SIG-M5 treated with dmso at 0.1 percent for 504 hours (cell line): ENCODE measurements at regions not wholly inside any gene's neighbourhood (a gene's known extent, or its start where the extent isn't known, plus 50 kb on each side); places are given as distances from the start of the nearest gene placed in this dataset.
A peak's percentile ranks its signal among the peaks of the same experiment; 100 is the strongest.
"Not testable (repeated sequence)": the region's sequence is repeated elsewhere in the genome, so short reads cannot be mapped to it uniquely, and the experiment has no call there.

Experiments
- DNase-seq: peaks from one replicate; lab custom pipeline; 2025; ENCODE audit not compliant: unreplicated experiment; lab: John Stamatoyannopoulos, UW

DNA sequence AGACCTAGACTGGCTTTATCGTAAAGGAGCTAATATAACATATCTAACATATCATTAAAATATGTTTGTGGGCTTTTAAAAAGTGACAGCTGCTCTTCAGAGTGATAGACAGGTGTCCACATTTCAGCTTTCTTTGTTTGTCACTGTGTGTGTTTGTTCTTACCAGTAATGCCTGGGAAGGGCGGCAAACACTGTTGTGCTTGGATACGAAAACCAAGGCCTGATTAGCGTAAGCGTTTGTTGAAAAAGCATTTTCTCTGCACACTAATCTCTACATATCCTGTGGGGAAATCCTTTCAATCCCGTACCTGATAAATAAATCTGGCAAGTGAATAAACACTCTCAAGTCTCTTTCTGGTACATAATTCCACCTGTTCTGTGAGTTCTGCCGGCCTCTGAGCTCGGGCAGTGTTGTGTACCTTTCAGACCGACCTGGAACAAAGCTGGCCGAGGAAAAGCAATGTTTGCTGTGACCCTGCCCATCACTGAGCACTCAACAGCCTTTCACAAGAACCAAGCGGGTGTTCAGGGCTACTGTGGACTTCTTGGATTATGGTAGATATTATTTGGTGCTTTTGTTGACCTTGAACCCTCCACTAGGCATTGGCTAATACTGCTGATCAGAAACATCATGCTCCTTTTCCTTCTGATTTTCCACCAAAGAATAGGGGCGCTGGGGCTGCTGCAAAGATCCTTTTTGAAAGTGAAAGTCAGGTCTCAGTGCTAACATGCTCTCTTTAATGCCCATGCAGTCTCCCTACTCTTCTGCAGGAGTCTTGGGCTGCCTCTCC is 100.4 kb downstream of the CD83 start:
- no peak for DNase-seq

DNA sequence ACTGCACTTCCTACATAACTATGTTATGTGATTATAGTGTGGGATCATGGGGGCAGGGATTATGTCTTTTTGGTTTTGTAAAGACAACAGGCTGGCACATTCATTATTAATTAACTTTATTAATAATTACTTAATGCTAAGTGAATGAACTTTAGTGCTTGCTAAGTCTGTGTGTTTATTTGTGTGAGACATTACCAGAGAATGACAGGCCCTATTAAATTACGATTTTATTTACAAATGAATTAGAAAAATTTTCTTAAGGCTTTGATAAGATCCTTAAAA is 100.9 kb downstream of the CD83 start:
- no peak for DNase-seq

DNA sequence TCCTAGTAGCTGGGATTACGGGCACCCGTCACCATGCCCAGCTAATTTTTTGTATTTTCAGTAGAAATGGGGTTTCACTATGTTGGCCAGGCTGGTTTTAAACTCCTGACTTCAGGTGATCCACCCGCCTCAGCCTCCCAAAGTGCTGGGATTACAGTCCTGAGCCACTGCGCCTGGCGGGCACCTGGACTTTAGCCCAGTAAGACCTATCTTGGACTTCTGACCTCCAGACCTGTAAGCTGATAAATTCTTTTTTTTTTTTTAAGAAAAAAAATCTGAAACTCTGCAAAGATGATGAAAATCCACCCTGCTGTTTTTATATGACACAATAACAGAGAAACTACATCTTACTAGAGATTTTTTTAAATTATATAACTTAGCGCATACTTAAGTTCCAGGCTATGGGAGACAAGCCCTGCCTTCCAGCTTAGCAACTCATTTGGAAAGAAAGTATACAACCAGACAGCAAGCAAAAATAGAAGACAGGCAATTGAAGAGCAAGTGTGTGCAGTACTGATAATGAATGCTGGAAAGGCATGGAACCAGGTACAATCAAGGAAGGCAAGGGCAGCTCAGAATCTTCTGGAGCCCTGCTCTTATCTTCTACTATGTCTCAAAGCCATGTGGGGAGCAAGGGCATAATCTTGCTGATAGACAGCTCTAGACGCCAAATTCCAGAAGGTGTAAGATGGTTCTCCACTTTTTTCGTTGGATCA is 104.2 kb downstream of the CD83 start:
- DNase-seq, result no peak

DNA sequence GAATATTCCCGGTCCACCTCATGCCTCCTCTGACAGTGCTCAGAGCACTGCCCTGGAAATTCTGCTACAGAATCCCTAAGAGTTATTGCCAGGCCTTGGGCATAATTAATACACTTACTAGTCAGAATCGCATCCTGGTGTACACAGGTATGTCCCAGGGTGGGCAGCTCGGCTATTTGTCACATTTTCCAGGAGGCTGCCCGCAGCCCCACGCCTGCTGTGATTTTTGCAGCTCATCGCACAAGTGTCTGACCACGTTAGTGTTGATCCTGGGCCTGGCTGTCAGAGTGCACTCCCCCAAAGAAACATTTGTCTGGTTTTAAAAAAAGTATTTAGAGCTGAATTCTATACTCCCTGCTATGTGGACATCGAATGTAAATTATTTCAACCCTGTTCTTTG is 105.4 kb downstream of the CD83 start:
- no peak for DNase-seq

DNA sequence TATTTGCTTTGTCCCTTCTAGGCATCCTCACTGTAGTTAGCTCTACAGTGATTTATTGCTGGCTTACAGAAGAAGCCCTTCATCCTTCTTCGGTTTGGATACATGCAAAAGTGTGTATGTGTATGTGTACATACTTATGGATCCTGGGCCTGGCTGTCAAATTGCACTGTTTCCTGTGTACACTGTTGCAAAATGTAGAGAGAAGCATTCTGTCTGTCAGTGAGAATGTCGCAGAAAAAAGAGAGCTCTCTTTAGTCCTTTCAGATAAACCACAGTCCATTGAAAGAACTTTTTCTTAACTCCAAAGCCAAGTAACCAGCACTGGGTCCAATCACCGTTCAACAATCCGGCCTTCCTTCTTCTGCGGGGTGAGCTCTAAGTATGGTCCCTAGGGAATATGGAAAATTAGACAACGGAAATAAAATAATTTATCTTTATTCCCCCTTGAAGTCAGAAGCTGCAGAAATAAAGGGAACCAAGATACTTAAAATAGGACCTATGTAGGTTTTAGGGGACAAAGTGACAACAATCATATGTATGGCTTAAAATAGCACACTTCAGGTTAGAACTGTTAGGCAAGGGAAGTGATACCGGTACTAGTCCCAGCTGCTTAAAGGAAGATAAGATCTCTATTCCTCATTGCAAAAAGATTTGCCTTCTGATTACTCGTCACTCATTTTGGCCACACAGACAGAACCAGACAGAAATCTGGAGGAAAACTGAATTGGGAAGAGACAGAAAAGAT is 107.0 kb downstream of the CD83 start:
- DNase-seq, result peak; percentile 29

DNA sequence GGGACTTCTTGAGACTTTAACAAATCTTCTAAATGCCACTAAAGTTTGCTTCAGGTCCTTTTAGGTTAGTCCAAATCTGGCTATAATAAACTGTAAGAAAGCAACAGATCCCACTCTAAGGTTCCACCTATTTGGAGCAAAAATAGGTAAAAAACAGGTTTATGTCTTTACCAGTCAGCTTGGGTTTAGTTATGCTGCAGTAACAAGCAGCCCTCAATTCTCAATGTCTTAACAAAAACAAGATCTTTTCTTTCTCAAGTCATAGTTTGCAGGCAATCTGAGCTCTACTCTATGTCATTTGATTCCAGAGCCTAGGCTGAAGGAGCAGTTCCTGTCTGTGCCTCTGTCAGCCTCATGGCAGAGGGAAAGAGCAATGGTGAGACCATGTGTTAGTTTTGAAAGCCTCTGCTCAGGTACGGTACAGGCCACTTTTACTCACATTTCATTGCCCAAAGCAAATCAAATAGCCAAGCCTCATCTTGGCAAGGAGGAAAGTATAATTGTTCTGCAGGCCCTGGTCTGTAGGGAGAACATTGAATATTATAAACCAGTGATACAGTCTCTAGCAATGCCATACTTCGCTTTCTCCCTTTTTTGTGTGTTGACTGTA is 108.6 kb downstream of the CD83 start:
- no peak for DNase-seq

DNA sequence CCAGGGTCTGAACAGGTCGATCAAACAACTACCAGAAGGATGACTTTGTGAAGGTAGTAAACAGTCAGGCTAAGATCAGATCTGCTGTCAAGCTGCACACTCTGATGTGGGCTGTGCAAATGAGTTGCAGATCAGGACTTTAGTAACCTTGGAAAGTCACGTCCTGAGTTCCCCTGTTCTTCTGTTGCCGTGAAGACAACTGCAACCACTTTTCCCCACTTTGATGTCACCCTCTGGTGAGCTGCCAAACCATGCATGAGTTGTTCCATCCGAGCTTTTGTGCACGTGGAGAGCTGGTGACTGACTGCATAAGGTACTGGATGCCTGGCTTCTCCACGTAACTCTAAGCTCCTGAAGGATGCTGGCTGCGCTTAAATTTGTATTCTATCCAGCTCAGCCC is 111.0 kb downstream of the CD83 start:
- DNase-seq, result no peak

DNA sequence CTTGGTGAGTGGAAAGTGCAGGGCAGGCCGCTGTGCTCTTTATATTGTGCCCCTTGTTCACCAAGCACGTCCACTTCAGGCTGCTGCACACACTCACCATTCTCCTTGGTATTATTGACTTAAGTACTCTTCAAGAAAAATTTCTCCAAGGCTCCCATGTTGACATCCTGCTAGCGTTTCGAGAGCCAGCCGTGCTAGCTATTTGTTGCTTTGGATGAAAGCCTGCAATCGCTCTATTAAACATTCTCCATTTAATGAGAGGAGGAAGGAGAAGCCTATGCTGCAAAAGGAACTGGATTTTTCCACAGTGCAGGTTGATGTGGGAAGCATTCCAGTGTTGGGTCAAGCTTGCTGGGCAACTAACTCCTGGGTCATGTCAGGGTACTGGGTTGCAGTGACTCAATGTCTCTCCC is 113.5 kb downstream of the CD83 start:
- no peak for DNase-seq

DNA sequence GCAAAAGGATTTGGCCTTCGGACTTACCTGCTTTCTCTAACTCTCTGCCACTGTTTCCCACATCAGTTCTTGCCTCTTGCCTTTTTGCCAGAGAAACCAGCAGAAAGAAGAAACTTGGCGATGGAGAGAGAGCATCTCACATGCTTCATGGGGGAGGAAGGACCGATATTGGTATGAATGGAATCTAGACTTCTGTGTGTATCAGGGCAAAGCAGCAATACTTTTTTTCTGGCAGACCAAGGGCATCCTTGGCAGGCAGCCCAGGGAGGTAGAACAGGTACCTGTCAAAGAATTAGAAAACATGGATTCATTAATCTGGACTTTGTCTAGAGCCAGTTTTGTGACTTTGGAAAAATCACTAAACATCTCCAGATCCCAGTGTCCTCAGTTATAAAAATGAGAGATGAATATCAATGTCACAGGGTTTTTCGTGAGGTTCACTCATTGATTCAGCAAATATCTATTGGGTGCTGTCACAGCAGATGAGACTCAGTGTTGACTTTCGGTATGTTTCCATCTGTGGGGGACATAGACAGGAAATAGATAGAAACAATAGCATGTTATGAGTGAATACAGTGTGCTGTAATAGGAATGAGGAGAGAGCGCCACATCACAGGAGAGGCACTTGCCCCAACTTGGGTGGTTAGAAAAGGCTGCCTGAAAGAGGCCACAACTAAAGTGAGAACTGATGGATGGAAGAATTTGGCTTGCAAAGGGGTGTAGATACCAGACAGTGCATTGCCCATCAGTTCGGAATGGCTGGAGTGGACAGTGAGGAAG is 114.1 kb downstream of the CD83 start:
- DNase-seq, result no peak

DNA sequence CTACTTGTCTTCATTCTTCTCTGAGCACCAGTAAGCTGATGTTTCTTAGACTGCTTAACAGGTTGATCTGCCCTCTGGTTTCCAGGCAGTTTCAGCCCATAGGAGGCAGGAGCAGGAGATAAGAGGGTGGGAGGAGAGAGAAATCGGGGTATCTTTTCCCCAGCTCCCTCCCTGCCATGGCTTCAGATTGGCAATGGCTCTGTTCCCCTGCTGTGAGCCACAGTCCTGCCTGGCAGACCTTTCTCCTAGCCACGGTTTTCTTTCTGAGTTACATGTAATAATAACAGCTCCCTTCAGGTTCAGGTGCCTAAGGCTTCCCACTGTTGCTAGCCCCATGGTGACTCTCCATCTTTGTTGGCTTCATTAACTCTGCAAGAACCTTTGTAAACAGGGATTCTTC is 115.3 kb downstream of the CD83 start:
- DNase-seq, result no peak

DNA sequence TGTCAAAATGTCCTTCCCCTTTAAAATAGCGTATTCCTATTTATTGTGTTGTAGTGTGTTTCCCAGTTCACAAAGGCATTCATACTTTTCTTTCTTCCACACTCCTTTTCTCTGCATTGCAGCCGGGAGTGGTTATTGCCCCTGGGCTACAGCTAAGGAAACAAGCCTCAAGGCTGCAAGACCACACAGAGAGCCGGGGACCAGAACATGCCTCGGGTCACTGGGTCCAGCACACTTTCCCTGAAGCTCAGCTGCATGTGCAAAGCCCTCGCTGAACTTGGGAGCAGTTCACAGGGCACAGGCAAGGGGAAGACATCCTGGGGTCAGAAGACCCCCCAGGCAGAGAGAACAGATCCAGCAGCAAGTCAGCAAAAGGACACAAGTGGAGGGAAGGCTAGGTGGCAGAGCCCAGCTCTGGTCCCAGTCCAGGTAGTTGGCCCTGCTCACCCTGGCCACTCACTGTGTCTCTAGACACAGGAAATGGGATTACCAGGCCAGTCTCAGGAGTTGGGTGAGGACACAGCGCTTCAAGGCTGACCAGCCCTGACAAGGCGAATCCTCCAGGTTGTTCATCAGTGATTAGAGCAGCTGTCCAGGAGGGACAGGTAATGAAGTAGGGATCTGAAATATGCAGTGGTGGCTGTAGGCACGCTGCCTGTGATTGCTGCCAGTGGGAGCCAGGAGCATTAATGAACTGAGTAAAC is 118.2 kb downstream of the CD83 start:
- DNase-seq, result no peak

DNA sequence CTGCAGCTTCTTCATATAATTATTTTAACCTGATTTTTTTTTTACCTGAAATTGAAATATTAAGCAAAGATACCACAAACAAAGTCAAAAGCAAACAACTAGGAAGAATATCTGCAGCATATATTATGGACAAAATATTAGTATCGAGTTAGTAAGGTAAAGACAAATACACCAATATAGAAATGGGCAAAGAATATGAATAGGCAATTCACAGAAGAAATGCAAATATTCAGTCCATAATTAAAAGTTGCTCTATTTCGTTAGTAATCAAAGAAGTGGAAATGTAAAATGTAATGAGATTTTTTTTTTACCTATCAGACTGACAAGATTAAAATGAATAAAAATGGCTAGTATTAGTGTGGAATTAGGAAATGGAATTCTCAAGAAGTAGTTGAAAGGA is 121.5 kb downstream of the CD83 start:
- DNase-seq, result no peak

DNA sequence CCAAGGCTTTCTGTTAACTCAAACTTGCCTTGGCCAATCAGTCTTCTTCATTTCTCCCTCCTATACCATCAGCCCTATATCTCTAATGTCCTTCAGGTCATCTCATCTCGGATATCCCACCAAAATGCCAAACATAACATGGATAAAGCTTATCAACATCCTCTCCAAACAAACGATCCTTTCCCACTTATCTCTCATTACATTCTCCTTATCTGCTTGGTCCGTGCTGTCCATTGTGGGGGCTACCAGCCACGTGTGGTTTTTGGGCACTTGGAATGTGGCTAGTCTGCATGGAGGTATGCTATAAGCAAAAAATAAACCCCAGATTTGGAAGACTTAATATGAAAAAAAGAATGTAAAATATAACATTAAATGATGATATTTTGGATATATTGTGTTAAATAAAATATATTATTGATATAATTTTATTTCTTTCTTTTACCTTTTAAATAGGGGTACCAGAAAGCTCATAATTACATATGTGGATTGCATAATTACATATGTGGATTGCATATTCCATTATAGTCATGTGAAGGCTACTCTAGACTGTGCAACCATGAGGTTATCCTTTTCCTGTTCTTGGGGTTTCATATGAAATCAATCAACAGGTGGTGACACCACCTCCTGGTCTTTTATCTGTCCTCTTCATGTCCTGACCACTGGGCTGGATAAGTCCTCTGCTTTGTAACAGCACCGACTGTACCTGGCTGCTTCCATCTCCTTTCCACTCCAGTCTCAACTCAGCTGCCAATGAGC is 123.0 kb downstream of the CD83 start:
- no peak for DNase-seq

DNA sequence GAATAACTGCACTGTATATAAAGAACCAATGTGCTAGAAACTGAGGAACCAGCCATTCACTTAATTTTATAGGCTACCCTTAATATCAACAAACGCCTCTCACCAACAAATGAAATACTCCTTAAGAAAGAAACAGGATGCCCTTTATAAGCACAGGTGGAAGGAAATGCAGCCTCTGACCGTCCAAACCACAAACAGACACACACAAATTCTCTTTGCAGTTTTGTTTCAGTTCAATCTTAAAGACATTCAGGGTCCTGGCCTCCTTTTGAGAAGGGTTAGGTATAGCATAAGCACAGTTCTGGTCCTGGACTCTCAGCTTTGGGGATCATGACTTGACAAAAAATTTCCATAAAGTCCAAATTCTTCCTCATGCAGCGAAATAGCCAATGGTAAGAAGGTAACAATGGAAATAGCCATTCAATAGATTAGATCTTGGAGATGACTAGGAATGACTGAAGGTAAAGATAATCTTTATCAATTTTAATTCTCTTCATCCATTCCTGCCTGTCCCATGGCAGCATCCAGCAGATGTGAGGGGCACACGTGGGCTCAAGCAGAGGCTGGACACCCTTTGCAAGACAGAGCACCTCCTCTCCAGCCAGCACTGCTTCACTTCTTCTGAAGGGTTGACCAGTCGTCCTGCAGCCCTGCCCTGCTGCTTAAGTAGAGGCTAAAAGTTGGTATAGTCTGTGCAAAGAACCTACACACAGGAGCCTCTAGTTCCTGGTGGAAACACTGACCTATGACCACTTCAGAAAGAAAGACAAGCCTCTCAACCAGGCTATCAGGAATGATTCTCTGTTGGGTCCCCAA is 123.9 kb downstream of the CD83 start:
- no peak for DNase-seq

DNA sequence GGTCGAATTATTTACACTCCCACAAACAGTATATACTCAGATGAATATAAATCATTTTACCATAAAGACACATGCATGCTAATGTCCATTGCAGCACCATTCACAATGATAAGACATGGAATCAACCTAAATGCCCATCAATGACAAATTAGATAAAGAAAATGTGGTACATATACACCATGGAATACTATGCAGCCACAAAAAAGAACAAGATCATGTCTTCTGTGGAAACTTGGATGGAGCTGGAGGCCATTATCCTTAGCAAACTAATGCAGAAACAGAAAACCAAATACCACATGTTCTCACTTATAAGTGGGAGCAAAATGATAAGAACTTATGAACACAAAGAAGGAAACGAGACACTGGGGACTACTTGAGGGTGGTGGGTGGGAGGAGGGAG is 125.3 kb downstream of the CD83 start:
- not testable (repeated sequence) for DNase-seq

DNA sequence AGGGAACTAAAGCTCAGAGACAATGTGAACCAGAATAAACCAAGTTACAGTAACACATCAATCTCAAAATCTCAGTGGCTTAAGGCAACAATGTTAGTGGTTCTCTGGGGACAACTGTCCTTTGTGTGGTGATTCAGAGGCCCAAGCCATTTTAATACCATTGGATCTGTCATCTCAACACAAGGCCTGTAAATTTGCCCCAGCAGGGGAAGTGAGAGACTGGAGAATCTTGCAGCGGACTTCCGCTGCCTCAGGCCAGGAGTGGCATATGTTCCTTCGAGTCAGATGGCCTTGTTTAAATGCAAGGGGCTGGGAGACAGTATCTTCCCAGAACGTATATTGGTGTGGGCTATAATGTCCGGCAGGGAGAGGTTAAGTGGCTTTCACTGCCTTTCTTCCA is 126.0 kb downstream of the CD83 start:
- no peak for DNase-seq

DNA sequence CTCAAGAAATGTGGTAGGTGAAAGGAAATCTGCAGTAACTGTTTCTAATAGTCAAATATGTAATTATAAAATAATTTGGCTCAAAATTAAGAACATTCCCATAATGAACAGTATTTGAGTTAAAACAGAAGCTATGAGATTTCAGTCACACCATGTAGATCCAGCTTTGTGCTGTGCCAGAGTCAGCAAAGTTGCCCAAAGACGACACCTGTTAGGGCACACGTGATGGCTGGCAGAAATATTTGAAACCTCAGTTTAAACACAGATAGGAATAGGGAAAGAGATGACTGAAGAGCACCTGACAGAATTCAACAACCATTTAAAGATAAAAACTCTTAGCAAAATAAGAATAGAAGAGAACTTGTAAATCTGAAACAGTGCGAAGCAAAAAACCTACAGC is 129.3 kb downstream of the CD83 start:
- no peak for DNase-seq

DNA sequence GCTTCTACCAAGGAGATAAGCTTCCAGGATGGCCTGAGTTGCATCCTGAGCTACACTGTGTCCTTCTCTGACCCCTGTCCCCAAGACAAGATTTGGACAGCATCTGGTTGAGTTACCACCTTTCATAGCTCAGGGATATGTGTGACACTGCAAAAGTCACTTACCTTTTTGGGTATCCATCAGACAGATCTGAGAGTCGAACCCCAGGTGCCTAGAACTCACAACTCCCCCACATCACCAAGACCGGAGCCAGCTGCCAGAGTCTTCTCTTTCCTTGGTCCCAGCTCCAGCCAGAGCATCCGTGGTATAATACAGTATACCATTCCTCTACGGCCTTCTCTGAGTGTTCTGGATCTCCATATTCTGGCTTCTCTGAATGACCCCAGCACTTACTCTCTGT is 133.0 kb downstream of the CD83 start:
- DNase-seq, result no peak
